Colonic mucosa (tissue), 4 donors: ENCODE measurements at regions not wholly inside any gene's neighbourhood (a gene's known extent, or its start where the extent isn't known, plus 50 kb on each side); places are given as distances from the start of the nearest gene placed in this dataset.

ENCODE experiments used
- DNase-seq: peaks from one replicate; pipeline ENCODE4 v3.0.0-alpha.2; 2020
- H3K27ac ChIP-seq: fragments of 200-600 bp; one replicate; pipeline ENCODE4 v1.8.0; 2021
- H3K27me3 ChIP-seq: fragments of 200-600 bp; one replicate; pipeline ENCODE4 v1.8.0; 2021
- H3K36me3 ChIP-seq: fragments of 200-600 bp; one replicate; pipeline ENCODE4 v1.8.0; 2021
- H3K4me1 ChIP-seq: fragments of 200-600 bp; one replicate; pipeline ENCODE4 v1.8.0; 2021; ENCODE audit warnings: mild to moderate bottlenecking
- H3K4me3 ChIP-seq: fragments of 200-600 bp; one replicate; pipeline ENCODE4 v1.8.0; 2021
- H3K9ac ChIP-seq, 2 donors: one replicate each; pipeline ENCODE4 v1.7.0; 2013; ENCODE audit warnings: control low read depth in 2 of 2, low read depth in 2 of 2, low read length in 2 of 2
- H3K9me3 ChIP-seq: fragments of 200-600 bp; one replicate; pipeline ENCODE4 v1.8.0; 2021
- intact Hi-C: fragments of 100-400 bp; cut with DNase I; formaldehyde crosslinking; loops from one replicate; pipeline ENCODE4 v1.14.1; 2022
- TF ChIP-seq, protein P1 (sequence below): fragments of 200-600 bp; IDR thresholded peaks from one replicate; pipeline ENCODE4 v1.8.0; 2022; ENCODE audit warnings: antibody characterized with exemption, mild to moderate bottlenecking
- donor health status: healthy.
- donor health status: DM: no; HTN: no; CAD: no.
- donor health status: DM: no; HTN: no; CAD: no.

DNA sequence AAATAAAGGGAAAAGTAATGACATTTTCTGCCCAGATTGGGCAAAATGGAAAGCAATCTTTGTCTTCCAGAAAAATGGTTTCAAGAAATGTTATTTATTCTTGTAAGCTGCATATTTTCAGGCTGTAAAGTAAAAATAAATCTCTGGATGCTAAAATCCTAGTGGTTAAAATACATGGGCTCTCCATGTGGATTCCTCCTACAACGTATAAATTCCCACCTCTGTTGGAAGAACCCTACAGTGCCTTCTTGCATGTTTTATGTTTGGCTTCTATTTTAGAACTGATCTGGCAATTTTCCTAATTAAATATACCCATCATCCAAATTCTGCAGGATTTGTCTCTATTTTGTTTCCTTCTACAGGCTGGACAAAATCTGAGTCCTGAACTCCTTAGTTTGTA is 528.9 kb downstream of the COL12A1 start:
- no peak for DNase-seq
- Histone ChIP-seq H3K27me3 (no peaks in the 10 kb centered on the region), H3K4me1 (no peaks in the 10 kb centered on the region), H3K9ac (no peak overlapping the region), H3K27ac (no peak overlapping the region), H3K9me3 (no peaks in the 10 kb centered on the region), H3K4me3 (no peak overlapping the region), H3K36me3 (no peaks in the 10 kb centered on the region)
- intact Hi-C loops: no loop called here
- TF ChIP-seq, protein P1, sequence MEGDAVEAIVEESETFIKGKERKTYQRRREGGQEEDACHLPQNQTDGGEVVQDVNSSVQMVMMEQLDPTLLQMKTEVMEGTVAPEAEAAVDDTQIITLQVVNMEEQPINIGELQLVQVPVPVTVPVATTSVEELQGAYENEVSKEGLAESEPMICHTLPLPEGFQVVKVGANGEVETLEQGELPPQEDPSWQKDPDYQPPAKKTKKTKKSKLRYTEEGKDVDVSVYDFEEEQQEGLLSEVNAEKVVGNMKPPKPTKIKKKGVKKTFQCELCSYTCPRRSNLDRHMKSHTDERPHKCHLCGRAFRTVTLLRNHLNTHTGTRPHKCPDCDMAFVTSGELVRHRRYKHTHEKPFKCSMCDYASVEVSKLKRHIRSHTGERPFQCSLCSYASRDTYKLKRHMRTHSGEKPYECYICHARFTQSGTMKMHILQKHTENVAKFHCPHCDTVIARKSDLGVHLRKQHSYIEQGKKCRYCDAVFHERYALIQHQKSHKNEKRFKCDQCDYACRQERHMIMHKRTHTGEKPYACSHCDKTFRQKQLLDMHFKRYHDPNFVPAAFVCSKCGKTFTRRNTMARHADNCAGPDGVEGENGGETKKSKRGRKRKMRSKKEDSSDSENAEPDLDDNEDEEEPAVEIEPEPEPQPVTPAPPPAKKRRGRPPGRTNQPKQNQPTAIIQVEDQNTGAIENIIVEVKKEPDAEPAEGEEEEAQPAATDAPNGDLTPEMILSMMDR: no peak

- TF ChIP-seq, protein P1: no peak
- DNase-seq: no peak
Measured at GRCh38 chr6:74674377-74674776, 531.5 kb downstream of the COL12A1 start.

DNA sequence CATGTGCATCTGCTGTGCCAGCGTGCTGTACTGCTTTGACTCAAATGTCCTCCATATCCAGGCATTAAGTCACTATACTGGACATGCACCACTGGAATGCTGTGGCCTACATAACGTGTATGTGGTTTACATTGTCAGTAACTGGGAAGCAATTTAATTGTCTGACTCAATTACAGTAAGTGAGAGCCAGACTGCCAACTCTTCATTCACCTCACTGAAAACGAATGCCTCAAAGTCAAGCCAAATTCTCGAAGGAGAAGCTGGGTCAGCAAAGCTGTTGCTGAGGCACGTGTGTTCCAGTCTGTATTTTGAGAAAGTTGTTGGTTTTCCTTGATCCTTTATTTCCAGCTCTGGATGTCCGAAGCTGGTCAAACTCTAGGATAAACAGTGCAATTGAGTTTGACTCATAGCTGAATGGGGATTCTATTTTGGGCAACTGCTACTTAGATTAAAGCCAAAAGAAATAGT is 534.3 kb downstream of the COL12A1 start:
- TF ChIP-seq, protein P1: no peak

More at GRCh38 chr6:74674377-74674776, 531.5 kb downstream of the COL12A1 start:
- intact Hi-C loops: no loop called here
- no peak overlapping the region for H3K9ac ChIP-seq
- H3K27me3 ChIP-seq: no peaks in the 10 kb centered on the region
- H3K27ac ChIP-seq: no peak overlapping the region
- H3K9me3 ChIP-seq: no peaks in the 10 kb centered on the region
- no peak overlapping the region for H3K4me3 ChIP-seq
- no peaks in the 10 kb centered on the region for H3K36me3 ChIP-seq
- H3K4me1 ChIP-seq: no peaks in the 10 kb centered on the region

GRCh38 chr6:74658391-74658790 is 547.5 kb downstream of the COL12A1 start:
- TF ChIP-seq, protein P1: no peak
- no peak overlapping the region for H3K27ac ChIP-seq
- H3K9ac ChIP-seq: no peak overlapping the region
- H3K4me1 ChIP-seq: no peaks in the 10 kb centered on the region
- DNase-seq: no peak
- no peaks in the 10 kb centered on the region for H3K27me3 ChIP-seq
- H3K4me3 ChIP-seq: no peak overlapping the region
- H3K9me3 ChIP-seq: no peaks in the 10 kb centered on the region
- intact Hi-C loops: no loop called here
- H3K36me3 ChIP-seq: no peaks in the 10 kb centered on the region

More for the DNA sequence above, 534.3 kb downstream of the COL12A1 start:
- Histone ChIP-seq H3K9me3 (no peaks in the 10 kb centered on the region), H3K4me1 (no peaks in the 10 kb centered on the region), H3K36me3 (no peaks in the 10 kb centered on the region), H3K9ac (no peak overlapping the region), H3K27me3 (no peaks in the 10 kb centered on the region), H3K4me3 (no peak overlapping the region), H3K27ac (no peak overlapping the region)
- DNase-seq: no peak
- intact Hi-C loops: no loop called here

GRCh38 chr6:74657931-74658330 is 547.9 kb downstream of the COL12A1 start:
- H3K9ac ChIP-seq: no peak overlapping the region
- no peaks in the 10 kb centered on the region for H3K27me3 ChIP-seq
- no peaks in the 10 kb centered on the region for H3K9me3 ChIP-seq
- no peak overlapping the region for H3K27ac ChIP-seq
- intact Hi-C loops: no loop called here
- H3K4me1 ChIP-seq: no peaks in the 10 kb centered on the region
- TF ChIP-seq, protein P1: no peak
- no peak for DNase-seq
- H3K36me3 ChIP-seq: no peaks in the 10 kb centered on the region
- no peak overlapping the region for H3K4me3 ChIP-seq
